GM21529 (cell line): ENCODE measurements at regions not wholly inside any gene's neighbourhood (a gene's known extent, or its start where the extent isn't known, plus 50 kb on each side); places are given as distances from the start of the nearest gene placed in this dataset.
"Not testable (repeated sequence)": the region's sequence is repeated elsewhere in the genome, so short reads cannot be mapped to it uniquely, and the experiment has no call there.

Experiments used
- ATAC-seq: cut with Tn5 transposase; IDR thresholded peaks from one replicate; pipeline ENCODE4 v1.9.1; 2021; ENCODE audit not compliant: unreplicated experiment

DNA sequence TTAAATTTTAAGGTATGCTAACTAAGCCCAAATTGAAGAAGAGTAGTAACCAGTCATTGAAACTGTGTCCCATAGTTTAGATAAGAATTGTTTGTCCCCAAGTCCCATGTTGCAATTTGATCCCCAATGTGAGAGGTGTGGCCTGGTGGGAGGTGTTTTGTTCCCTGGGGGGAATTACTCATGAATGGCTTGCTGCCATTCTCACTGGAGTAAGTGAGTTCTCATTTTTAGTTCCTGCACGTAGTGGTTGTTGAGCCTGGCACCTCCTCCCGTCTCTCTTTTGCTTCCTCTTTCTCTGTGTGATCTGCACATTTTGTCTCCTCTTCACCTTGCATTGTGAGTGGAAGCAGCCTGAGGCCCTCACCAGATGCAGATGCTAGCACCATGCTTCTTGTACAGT lies 1271.0 kb downstream of the NSUN3 start:
- ATAC-seq, result no peak

DNA sequence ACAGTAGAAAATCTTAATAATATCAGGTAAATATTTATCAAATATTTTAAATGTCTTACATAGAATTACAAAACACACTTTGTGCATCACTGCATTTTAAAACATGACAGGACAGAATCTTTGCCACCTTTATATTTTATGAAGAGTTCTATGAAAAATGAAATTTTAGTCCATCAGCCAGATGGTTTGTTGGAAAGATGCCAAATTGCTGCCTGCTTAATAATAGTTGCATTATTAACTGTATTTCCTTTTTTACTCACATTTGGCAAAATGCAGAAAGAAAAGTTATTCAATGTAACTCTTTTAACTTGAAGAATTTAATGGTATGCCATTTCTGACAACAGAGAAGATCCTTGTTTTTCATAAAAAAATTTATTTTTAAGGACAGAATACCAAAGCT lies 1271.6 kb downstream of the NSUN3 start:
- ATAC-seq, result no peak

GRCh38 chr3:95335517-95335916 lies 1272.7 kb downstream of the NSUN3 start:
- no peak for ATAC-seq

- no peak for ATAC-seq
Measured at GRCh38 chr3:95338446-95338845, 1275.6 kb downstream of the NSUN3 start.

GRCh38 chr3:95341314-95341713 lies 1278.5 kb downstream of the NSUN3 start:
- no peak for ATAC-seq

GRCh38 chr3:95343228-95343627 lies 1280.4 kb downstream of the NSUN3 start:
- no peak for ATAC-seq

DNA sequence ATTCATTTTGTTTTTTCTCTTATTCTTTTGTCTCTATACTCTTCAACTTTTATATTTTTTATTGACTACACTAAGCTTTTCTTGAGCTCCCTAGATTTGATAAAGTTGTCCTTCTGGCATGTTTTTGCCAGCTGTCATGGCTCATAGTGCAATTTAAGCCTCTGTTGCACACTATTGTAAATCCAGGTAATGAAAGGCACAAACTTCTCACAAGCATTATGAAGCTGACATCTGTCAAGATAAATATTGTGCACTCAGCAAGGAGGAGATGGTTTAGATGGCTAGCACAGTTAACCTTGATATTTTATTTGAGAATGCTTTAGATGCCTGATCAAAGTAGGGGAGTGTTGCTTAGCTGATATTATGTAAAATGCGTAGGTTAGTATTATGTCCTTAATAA lies 1280.9 kb downstream of the NSUN3 start:
- no peak for ATAC-seq

- not testable (repeated sequence) for ATAC-seq
Measured at GRCh38 chr3:95347936-95348335, 1285.1 kb downstream of the NSUN3 start.

- ATAC-seq, result no peak
Measured at GRCh38 chr3:95348879-95349278, 1286.0 kb downstream of the NSUN3 start.

GRCh38 chr3:95350049-95350448 lies 1287.2 kb downstream of the NSUN3 start:
- no peak for ATAC-seq

GRCh38 chr3:95351158-95351557 lies 1288.3 kb downstream of the NSUN3 start:
- no peak for ATAC-seq

DNA sequence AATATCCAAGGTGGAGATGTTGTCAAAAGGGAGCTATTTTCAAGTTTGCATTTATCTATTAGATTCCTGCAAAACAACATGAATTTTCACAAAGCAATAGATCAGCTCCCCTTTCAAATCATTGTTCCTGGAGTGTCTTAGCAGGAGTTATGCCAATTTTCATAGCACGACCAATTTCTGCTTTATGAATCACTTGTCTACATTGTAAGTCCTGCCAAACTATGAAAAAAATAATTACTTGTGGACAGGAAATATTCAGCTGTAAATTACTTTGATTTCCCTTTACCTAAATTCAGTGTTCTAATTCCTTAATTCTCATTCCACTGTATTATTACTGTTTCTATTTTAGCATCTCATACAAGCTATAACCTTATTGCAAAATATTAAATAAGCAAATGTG lies 1289.6 kb downstream of the NSUN3 start:
- ATAC-seq, result no peak

- no peak for ATAC-seq
Measured at GRCh38 chr3:95354489-95354888, 1291.6 kb downstream of the NSUN3 start.

DNA sequence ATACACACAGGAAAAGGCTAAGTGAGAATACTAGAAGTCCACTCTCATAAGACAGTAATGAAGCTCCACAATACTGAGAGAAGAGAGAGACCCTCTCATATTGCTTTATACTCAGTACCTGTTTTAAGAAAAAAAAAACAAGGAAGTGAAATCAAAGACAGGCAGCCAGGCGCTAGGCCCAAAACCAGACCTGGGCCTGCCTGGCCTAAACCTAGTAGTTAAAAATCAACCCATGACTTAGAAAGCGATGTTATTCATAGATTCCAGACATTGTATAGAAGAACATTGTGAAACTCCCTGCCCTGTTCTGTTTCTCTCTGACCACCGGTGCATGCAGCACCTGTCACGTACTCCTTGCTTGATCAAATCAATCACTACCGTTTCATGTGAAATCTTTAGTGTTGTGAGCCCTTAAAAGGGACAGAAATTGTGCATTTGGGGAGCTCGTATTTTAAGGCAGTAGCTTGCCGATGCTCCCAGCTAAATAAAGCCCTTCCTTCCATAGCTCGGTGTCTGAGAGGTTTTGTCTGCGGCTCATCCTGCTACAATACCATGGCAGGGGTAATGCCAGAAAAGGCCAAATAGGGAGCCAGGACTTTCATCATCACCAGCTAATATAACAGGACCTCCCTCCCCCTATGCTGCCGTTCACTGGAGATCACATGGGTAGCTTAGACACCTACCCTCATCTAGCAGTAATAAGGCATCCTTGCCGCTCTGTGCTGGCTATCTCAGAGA lies 1294.1 kb downstream of the NSUN3 start:
- ATAC-seq, result peak; percentile 54

DNA sequence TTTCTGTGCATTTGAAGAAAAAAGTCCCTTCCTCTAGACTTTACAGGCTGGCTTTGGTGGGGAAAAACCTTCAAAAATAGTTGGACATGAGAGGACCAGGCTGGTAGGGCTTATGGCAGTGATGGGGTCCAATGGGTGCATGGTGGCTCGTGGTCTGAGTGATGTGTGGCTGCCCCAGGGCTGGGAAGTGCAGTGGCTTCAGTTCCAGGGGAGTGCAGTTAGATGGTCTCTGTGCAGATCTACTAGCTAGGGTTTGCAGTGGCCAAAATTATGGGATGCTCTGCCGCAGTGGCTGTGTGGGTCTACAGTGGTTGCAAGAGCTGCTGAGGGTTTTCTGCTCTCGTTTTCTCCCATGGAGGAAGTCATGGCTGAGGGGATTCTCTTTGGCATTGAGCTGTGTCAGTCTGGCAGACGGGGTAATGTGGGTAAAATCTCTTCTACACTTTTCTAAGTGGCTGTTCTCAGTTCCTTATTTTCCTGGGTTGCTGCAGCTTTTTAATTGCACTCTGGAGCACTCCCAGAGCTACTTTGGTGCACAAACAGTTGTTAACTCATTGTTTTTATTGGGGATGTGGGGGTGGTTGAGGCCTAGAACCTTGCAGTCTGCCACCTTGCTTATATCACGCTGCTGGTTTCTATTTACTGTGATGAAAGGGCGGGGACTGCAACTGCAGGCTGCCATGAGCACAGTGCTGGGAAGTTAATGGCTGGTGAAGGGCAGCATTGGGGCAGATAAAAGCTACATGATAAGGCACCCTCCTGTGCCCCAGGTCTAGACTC lies 1324.6 kb downstream of the NSUN3 start:
- no peak for ATAC-seq

DNA sequence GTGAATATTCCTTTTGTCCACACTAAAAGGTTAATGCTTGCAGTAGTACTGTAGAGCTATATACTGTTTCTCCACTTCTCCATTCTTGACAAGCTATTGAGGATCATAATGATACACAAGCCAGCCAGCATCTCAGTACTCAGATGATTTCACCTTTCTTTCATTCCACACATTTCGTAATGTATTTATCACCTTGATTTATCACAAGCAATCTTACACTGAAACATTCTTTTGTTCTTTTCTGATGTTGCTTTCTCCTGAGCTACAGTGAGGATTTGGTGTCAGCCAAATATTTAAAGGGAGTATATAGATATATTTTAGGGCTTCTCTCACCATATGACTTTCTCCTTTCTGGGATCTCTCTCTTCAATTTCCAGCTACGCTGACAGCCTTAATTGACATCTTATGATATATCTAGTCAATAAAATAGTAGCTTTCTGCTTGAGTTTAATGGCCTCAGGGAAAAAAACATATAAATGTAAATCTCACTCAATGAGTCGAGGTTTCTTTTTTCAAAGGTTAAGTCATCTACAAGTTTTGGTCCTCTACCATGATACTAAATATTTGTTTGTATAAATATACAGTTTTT lies 1327.0 kb downstream of the NSUN3 start:
- ATAC-seq, result no peak

GRCh38 chr3:95394286-95394685 lies 1331.4 kb downstream of the NSUN3 start:
- no peak for ATAC-seq

GRCh38 chr3:95399585-95399984 lies 1336.7 kb downstream of the NSUN3 start:
- no peak for ATAC-seq

GRCh38 chr3:95401693-95402092 lies 1338.8 kb downstream of the NSUN3 start:
- no peak for ATAC-seq

GRCh38 chr3:95407709-95408463 lies 1345.0 kb downstream of the NSUN3 start:
- no peak for ATAC-seq

DNA sequence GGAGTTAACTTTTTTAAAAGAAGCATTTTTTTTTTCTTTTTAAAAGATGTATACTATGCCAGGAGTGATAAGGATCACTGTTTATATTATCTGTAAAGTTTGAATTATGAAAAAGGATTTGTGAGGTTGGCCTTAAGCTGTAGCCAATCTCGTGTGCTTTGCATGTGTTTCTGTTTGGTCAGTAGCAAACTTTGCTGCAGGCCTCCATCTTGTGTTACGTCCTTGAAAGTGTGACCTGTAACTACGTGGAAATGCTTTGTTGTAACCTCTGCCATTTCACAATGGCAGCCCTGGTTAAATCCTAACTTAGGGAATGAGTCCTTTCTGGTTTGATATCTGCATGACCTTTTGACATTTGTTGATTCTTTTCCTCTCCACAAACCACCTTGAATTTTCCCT lies 1345.6 kb downstream of the NSUN3 start:
- ATAC-seq, result no peak
